ENCODE measurements at regions not wholly inside any gene's neighbourhood (a gene's known extent, or its start where the extent isn't known, plus 50 kb on each side); places are given as distances from the start of the nearest gene placed in this dataset.

DNA sequence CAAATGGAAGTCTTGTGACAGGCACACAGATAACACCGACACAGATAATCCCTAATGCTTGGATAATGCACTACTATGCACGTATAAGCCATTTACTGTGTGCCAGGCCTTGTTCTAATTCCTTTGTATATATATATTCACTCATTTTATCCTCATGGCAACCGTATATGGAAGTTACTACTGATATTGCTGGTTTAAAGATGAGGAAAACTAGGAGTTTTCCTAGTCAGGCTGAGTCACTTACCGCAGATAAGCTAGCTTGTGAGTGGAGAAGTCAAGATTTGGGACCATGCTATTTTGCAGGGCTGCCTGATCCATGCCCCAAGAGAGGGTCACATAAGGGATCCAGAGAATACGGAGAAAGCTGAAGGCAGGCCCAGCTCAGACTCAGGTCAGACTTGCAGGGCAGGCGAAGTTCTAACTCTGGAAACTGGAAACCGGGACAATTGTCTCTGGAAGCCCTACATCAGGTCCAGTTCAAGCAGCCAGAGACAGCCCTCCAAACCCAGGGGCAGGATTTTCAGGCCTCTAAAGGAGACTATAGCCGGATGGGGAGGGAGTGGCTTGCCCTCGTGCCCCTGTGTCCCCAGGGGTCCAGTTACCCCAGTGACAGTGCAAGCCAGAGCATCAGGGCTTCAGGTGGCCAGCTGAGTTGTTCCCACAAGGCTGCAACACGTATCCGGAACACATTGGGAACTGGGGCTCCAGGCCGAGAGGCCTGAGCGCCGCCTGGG, 534.8 kb downstream of the INSC start:
- H3K9me3 ChIP-seq, result no peaks in the 10 kb centered on the region
- no peak for DNase-seq (ENCODE audit: low spot score in 2 of 2)
- peaks cover 5% of the 10 kb centered on the region for H3K4me1 ChIP-seq
- H3K27me3 ChIP-seq (ENCODE audit: low read depth), result no peaks in the 10 kb centered on the region
- no peak overlapping the region for H3K4me3 ChIP-seq
- no peaks in the 10 kb centered on the region for H3K36me3 ChIP-seq (replicated peaks)
- in situ Hi-C loops (cut with MboI; ENCODE audit: low sequenced_read_pairs), result loop anchor here (25.0 kb wide), 1 partner anchor 963 kb away; no protein-coding TSS in a partner anchor

DNA sequence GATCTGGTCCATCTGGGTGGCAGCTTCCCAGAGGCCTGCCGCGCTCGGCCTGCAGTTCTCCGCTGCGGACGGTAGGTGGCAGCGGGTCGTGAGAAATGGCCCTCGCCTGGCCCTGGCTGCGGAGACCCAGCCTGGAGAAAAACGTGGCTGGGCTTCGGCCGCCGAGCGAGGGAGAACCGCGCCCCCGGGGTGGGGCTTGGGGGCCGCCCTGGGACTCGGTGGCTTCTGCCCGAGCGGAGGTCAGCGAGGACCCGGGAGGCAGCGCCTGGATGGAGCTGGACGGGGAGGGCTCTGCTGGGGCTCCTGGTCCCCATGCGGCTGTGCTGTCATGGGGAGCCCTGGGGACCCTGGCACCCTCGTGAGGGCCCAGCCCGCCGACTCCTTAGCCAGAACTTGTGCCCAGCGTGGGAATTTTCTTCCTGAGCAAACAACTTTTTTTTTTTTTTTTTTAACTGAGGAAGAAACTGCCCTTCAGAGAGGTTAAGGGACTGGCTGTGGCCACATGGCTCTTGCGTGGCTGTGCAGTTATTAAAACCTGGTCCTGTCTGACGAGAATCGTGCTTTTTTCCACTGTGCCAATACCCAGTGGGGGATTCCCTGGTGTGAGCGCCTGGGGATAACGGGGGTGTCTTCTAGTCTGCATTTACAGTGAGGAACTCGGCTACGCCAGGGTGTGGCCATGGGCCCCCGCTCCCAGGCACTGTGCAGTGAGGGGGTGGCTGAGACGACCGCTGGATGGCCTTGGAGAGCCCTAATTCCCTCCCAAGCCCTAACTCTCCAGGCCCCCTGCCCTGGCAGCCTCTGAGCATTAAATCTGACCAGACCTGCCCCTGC, 535.6 kb downstream of the INSC start:
- peaks cover 5% of the 10 kb centered on the region for H3K4me1 ChIP-seq
- peak; percentile 71 to 95 for DNase-seq (ENCODE audit: low spot score in 2 of 2)
- peak overlapping the region; percentile 17 for H3K4me3 ChIP-seq
- no peaks in the 10 kb centered on the region for H3K27me3 ChIP-seq (ENCODE audit: low read depth)
- no peaks in the 10 kb centered on the region for H3K9me3 ChIP-seq
- no peaks in the 10 kb centered on the region for H3K36me3 ChIP-seq (replicated peaks)
- in situ Hi-C loops (cut with MboI; ENCODE audit: low sequenced_read_pairs), result no loop called here

DNA sequence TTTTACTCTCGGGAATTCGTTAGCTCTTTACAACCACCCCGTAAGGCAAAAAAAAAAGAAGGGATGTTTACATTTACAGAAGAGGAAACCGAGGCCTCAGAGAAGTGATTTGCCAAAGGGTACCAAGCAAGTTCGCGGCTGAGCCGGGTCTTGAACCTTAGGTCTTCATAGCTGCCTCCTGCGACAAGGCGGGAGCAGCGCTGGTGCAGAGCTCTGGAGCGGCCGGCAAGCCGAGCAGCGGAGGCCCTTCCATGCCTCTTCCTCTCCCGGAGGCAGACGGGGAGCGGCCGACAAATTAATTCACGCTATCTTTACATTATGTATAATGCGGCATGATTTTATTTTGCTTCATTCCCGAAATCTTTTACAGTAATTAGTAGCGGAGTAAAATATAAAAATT, 536.3 kb downstream of the INSC start:
- Histone ChIP-seq H3K36me3 (replicated peaks) (no peaks in the 10 kb centered on the region), H3K4me1 (peaks cover 5% of the 10 kb centered on the region), H3K4me3 (no peak overlapping the region), H3K9me3 (no peaks in the 10 kb centered on the region), H3K27me3 (ENCODE audit: low read depth) (no peaks in the 10 kb centered on the region)
- DNase-seq (ENCODE audit: low spot score in 2 of 2), result no peak
- in situ Hi-C loops (cut with MboI; ENCODE audit: low sequenced_read_pairs), result no loop called here

DNA sequence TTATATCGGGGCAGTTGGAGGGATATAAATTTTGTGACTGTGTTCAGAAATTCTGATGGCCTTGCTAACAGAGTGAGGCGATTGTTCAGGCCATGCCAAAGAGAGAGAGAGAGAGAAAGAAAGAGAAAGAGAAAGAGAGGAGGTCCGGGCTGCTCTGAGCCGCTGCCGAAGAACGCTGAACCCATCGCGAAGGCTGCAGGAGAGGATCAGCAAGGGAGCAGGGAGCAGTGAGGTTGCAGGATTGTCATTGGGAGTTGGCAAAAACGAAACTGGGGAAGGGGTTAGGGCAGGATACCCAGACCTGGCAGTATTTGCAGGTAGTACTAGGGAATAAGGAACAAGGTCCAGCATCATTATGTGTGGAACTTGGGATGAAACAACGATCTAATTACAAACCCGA, 537.1 kb downstream of the INSC start:
- no peaks in the 10 kb centered on the region for H3K36me3 ChIP-seq (replicated peaks)
- no peak for DNase-seq (ENCODE audit: low spot score in 2 of 2)
- H3K4me1 ChIP-seq, result peaks cover 5% of the 10 kb centered on the region
- no peak overlapping the region for H3K4me3 ChIP-seq
- H3K9me3 ChIP-seq, result no peaks in the 10 kb centered on the region
- H3K27me3 ChIP-seq (ENCODE audit: low read depth), result no peaks in the 10 kb centered on the region
- in situ Hi-C loops (cut with MboI; ENCODE audit: low sequenced_read_pairs), result no loop called here

DNA sequence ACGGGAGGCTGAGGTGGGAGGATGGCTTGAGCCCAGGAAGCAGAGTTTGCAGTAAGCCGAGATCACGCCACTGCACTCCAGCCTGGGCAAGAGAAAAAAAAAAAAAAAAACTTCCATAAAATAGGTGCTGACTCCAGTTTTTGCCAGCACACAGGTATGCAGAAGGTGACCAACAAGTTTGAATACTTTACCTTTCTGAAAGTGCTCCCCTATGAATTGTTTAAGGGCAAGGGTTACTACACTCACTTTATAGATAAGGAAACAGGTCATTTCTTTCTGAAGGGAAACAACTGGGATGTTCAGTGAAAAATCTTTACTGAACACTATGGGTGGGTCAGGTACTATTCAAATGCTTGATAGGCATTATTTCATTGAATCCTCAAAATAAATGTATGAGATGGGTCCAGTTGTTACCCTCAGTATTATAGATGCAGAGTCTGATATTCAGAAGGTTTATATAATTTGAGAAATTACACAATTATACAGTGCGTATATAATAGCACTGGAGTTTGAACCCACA, 538.5 kb downstream of the INSC start:
- no peak for DNase-seq (ENCODE audit: low spot score in 2 of 2)
- Histone ChIP-seq H3K9me3 (no peaks in the 10 kb centered on the region), H3K36me3 (replicated peaks) (no peaks in the 10 kb centered on the region), H3K4me3 (no peak overlapping the region), H3K27me3 (ENCODE audit: low read depth) (peaks cover 5% of the 10 kb centered on the region; the same call in 1 of the 2 replicates), H3K4me1 (peaks cover 5% of the 10 kb centered on the region)
- in situ Hi-C loops (cut with MboI; ENCODE audit: low sequenced_read_pairs), result no loop called here

DNA sequence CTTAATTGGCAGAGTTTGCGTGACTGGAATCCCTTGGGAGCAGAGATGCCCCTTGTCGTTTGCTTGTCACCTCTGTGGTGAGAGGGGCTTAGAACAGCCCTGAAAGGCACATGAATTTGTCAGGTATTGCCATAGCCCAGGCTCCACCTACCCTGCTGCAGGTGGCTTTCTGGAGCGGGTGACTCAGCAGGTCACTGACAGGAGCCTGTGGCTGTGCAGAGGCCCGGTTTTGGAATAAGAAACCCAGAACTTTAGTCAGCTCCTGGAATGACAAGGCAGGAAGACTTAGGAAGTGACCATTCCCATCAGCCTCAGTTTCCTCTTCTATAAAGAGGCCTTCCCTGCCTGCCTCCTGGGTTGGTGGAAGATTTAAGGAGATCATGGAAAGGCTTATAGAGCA, 539.7 kb downstream of the INSC start:
- peaks cover 5% of the 10 kb centered on the region; the same call in 1 of the 2 replicates for H3K27me3 ChIP-seq (ENCODE audit: low read depth)
- no peaks in the 10 kb centered on the region for H3K36me3 ChIP-seq (replicated peaks)
- no peaks in the 10 kb centered on the region for H3K9me3 ChIP-seq
- peaks cover 5% of the 10 kb centered on the region for H3K4me1 ChIP-seq
- H3K4me3 ChIP-seq, result no peak overlapping the region
- DNase-seq (ENCODE audit: low spot score in 2 of 2), result no peak
- in situ Hi-C loops (cut with MboI; ENCODE audit: low sequenced_read_pairs), result no loop called here

DNA sequence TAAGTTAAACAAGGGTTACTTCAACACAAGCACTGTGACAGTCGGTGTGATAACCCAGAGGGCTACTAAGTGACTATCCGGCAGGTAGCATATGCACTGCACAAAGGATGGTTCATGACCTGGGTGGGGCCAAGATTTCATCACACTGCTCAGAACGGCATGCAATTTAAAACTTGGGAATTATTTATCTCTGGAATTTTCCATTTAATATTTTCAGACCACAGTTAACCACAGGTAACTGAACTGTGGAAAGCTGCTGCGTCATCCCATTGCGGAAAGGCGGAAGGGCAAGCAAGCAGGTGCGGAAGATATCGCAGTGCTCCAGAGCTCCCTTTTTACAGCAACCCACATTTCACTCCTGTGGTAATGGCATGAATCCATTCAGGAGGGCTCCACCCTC, 540.8 kb downstream of the INSC start:
- H3K4me3 ChIP-seq, result no peak overlapping the region
- peaks cover 5% of the 10 kb centered on the region; the same call in 1 of the 2 replicates for H3K27me3 ChIP-seq (ENCODE audit: low read depth)
- peaks cover 1% of the 10 kb centered on the region for H3K4me1 ChIP-seq
- no peak for DNase-seq (ENCODE audit: low spot score in 2 of 2)
- H3K9me3 ChIP-seq, result no peaks in the 10 kb centered on the region
- in situ Hi-C loops (cut with MboI; ENCODE audit: low sequenced_read_pairs), result no loop called here
- H3K36me3 ChIP-seq (replicated peaks), result no peaks in the 10 kb centered on the region

DNA sequence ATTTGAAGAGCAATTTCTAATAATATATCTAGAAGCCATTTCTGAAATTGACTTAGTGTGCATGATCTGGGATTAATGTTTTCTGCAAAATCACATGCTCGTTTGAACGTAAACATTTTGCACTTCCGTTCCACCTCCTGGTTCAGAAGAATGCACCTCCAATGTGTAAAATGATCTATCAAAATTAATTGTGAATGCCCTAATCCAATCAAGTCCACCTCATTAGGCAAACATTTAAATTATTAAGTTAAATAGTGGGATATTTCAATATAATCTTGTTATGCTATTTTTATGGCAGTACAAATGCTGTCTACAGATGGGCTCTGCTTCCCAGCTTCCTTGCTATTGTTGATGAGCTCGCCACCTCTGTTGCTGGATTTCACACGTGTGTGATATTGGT, 542.5 kb downstream of the INSC start:
- Histone ChIP-seq H3K4me1 (no peaks in the 10 kb centered on the region), H3K27me3 (ENCODE audit: low read depth) (peaks cover 5% of the 10 kb centered on the region; the same call in 1 of the 2 replicates), H3K36me3 (replicated peaks) (no peaks in the 10 kb centered on the region), H3K4me3 (no peak overlapping the region), H3K9me3 (no peaks in the 10 kb centered on the region)
- in situ Hi-C loops (cut with MboI; ENCODE audit: low sequenced_read_pairs), result no loop called here
- DNase-seq (ENCODE audit: low spot score in 2 of 2), result no peak

DNA sequence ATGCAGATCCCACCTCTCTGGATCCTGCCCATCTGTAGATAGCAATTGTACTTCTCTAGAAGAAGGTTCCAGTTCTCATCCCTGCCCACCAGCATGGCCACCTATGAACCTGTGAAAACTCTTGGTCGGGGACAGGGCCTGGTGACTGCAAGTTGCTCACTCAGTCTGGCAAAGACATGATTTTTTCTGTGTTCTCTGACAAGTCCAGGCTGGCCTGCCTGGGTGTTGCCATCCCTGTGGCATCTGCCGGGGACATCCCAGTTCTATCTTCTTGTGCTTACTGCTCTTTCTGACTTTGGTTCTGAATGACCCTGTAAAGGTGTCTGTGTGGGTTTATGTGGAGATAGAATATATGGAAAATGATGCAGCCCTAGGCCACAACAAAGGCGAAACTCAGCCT, 545.8 kb downstream of the INSC start:
- H3K9me3 ChIP-seq, result no peaks in the 10 kb centered on the region
- H3K4me1 ChIP-seq, result no peaks in the 10 kb centered on the region
- no peak for DNase-seq (ENCODE audit: low spot score in 2 of 2)
- no peak overlapping the region for H3K4me3 ChIP-seq
- H3K36me3 ChIP-seq (replicated peaks), result no peaks in the 10 kb centered on the region
- in situ Hi-C loops (cut with MboI; ENCODE audit: low sequenced_read_pairs), result no loop called here
- H3K27me3 ChIP-seq (ENCODE audit: low read depth), result peaks cover 5% of the 10 kb centered on the region; the same call in 1 of the 2 replicates

DNA sequence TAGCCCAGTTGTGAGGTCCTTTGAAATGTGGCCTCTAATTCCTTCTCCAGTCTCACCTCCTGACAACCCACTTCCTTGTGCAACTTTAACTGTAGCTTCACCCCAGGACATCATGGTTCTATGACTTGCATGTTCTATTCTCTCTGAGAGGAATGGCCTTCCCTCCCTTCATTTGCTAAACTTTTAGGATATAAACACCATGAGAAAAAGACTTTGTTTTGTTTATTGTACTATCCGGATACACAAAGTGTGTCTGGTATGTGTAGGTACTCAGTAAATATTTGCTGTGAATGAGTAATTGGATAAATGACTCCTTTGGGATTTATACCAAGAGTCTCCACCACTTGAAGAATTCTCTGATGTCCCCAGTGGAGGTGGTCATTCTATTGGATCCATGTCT, 547.6 kb downstream of the INSC start:
- Histone ChIP-seq H3K4me1 (no peaks in the 10 kb centered on the region), H3K36me3 (replicated peaks) (no peaks in the 10 kb centered on the region), H3K27me3 (ENCODE audit: low read depth) (peaks cover 5% of the 10 kb centered on the region; the same call in 1 of the 2 replicates), H3K4me3 (no peak overlapping the region), H3K9me3 (no peaks in the 10 kb centered on the region)
- DNase-seq (ENCODE audit: low spot score in 2 of 2), result no peak
- in situ Hi-C loops (cut with MboI; ENCODE audit: low sequenced_read_pairs), result no loop called here

DNA sequence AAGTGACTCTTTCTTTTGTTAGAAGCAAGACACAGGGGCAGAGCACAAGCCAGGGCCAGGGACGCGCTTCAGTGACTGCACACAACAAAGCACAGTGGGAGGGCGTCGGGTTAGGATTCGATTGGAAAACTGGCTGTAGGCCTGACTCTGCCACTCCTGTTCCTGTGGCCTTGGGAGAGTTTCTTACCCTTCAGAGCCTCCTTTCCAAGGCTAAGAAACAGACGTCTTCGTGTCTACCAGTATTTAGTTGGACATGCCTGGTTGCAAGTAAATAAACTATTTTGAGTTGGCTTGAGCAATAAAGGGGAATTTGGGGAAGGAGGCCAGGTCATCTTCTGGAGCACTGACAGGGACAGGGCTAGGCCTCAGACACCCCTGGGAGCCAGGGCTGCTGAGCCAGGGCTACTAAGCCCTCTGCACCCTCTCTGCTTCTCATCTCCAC, 549.1 kb downstream of the INSC start:
- in situ Hi-C loops (cut with MboI; ENCODE audit: low sequenced_read_pairs), result no loop called here
- no peaks in the 10 kb centered on the region for H3K4me1 ChIP-seq
- no peak overlapping the region for H3K4me3 ChIP-seq
- H3K36me3 ChIP-seq (replicated peaks), result no peaks in the 10 kb centered on the region
- DNase-seq (ENCODE audit: low spot score in 2 of 2), result no peak
- no peaks in the 10 kb centered on the region for H3K9me3 ChIP-seq
- H3K27me3 ChIP-seq (ENCODE audit: low read depth), result no peaks in the 10 kb centered on the region

DNA sequence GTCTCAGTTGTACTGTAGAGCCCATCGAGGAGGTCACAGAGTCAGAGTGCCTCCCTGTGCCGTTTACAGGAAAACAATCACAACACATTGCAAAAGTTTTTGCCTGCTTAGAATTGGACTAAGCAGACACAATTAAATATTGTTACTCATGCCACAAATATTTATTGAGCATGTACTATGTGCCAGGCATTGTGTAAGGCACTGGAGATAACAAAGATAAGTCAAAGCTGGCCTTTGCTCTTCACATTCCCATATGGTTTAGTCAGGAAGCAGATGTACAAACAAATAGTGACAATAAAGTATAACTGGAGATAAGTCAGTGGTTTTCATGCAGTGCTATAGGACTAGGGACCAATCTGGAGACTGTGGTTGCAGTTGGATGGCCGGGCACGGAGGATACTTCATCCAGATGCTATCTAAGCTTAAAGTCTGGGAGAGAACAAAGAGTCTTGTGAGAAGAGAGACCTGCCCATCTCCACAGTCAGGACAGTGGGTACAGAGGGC, 550.7 kb downstream of the INSC start:
- no peak for DNase-seq (ENCODE audit: low spot score in 2 of 2)
- Histone ChIP-seq H3K4me3 (no peak overlapping the region), H3K36me3 (replicated peaks) (no peaks in the 10 kb centered on the region), H3K27me3 (ENCODE audit: low read depth) (no peaks in the 10 kb centered on the region), H3K9me3 (no peaks in the 10 kb centered on the region), H3K4me1 (no peaks in the 10 kb centered on the region)
- in situ Hi-C loops (cut with MboI; ENCODE audit: low sequenced_read_pairs), result no loop called here

DNA sequence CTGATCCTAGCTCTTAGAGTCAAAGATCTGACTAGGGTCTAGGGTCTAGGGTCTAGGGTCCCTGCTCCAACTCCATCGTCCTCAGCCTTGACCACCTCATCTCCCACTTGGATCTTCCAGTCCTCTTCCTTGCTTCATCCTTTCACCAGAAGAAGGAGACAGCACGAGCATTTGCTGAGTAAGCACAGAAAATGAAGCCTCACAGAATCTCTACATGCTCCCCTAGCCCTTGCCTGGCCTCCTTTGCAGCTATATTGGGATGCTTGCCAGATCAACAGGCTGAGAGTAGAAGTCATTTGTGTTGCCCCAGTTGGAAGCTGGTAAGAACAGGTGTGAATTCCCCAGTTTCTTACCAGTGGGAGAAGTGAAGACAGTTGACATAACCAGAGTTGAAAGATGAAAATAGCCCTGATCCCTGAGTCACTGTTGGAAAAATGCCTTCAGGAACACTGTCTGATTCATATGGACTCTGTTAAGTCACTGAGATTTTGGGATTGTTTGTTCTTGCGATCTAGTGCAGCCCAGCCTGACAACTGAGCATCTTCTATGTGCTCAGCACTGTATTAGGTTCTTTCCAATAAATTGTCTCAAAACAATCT, 552.5 kb downstream of the INSC start:
- Histone ChIP-seq H3K4me3 (no peak overlapping the region), H3K9me3 (no peaks in the 10 kb centered on the region), H3K4me1 (no peaks in the 10 kb centered on the region), H3K36me3 (replicated peaks) (no peaks in the 10 kb centered on the region), H3K27me3 (ENCODE audit: low read depth) (no peaks in the 10 kb centered on the region)
- DNase-seq (ENCODE audit: low spot score in 2 of 2), result no peak
- in situ Hi-C loops (cut with MboI; ENCODE audit: low sequenced_read_pairs), result no loop called here
